ENCODE measurements at regions not wholly inside any gene's neighbourhood (a gene's known extent, or its start where the extent isn't known, plus 50 kb on each side); places are given as distances from the start of the nearest gene placed in this dataset.

GRCh38 chr6:163925839-163926238, 511.3 kb downstream of the QKI start:
- DNase-seq (ENCODE audit: extremely low read depth in 1 of 11, low read depth in 9 of 11, low spot score in 4 of 11), result no peak

- no peak for DNase-seq (ENCODE audit: extremely low read depth in 1 of 11, low read depth in 9 of 11, low spot score in 4 of 11)
Measured at GRCh38 chr6:163923658-163924411, 509.3 kb downstream of the QKI start.

- no peak for DNase-seq (ENCODE audit: extremely low read depth in 1 of 11, low read depth in 9 of 11, low spot score in 4 of 11)
Measured at GRCh38 chr6:163922562-163922961, 508.0 kb downstream of the QKI start.

- no peak for DNase-seq (ENCODE audit: extremely low read depth in 1 of 11, low read depth in 9 of 11, low spot score in 4 of 11)
Measured at GRCh38 chr6:163919652-163920051, 505.1 kb downstream of the QKI start.

- no peak for DNase-seq (ENCODE audit: extremely low read depth in 1 of 11, low read depth in 9 of 11, low spot score in 4 of 11)
Measured at GRCh38 chr6:163916315-163917081, 502.0 kb downstream of the QKI start.

DNA sequence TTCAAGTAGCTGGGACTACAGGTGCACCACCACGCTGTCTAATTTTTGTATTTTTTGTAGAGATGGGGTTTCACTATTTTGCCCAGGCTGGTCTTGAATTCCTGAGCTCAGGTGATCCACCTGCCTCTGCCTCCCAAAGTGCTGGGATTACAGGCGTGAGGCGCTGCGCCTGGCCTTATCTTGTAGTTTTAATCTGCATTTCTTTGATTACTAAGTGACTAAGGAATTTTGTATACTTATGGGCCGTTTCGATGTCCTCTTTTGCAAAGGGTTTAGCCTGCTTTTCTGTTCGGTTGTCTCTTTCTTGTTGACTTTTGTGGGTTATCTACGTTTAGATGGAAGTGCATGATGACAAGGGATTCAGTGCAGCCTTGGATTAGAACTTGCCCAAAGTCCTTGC, 500.6 kb downstream of the QKI start:
- DNase-seq (ENCODE audit: extremely low read depth in 1 of 11, low read depth in 9 of 11, low spot score in 4 of 11), result no peak

DNA sequence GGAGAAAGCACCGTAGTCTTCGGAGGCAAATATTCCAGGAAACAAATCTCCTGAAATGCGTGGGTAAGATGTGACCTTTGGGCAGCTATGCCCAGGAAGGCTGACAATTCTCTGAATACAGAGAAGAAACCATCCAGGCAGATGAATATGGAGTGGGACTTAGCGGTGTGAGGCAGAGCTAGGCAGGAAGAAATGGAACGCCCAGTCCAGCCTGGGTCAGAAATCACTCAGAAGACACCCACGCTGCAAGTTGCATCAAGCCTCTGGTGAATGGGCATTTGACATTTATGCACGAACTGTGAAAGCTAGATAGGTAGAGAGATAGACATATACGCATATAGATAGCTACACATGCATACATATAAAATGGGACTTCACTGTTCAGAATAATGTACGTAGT, 498.5 kb downstream of the QKI start:
- no peak for DNase-seq (ENCODE audit: extremely low read depth in 1 of 11, low read depth in 9 of 11, low spot score in 4 of 11)

- DNase-seq (ENCODE audit: extremely low read depth in 1 of 11, low read depth in 9 of 11, low spot score in 4 of 11), result no peak
Measured at GRCh38 chr6:163906006-163906710, 491.6 kb downstream of the QKI start.

DNA sequence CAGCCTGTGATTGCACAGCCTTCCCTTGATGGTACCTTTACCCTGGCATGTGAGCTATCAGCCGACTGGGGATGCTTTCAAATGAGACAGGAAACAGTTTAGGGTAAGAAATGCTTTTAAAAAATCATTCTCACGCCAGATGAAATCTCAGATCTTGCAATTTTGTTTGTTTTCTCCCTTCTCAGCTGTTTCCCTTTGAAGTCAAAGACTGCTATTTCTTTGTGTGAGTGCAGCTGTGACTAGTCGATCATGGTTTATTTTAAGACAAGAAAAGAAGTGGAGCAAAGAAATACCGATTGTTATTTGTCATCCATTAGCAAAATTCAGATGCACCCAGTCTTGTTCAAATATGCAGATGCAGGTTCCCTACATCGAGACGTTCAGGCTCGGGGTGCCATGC, 489.7 kb downstream of the QKI start:
- no peak for DNase-seq (ENCODE audit: extremely low read depth in 1 of 11, low read depth in 9 of 11, low spot score in 4 of 11)

DNA sequence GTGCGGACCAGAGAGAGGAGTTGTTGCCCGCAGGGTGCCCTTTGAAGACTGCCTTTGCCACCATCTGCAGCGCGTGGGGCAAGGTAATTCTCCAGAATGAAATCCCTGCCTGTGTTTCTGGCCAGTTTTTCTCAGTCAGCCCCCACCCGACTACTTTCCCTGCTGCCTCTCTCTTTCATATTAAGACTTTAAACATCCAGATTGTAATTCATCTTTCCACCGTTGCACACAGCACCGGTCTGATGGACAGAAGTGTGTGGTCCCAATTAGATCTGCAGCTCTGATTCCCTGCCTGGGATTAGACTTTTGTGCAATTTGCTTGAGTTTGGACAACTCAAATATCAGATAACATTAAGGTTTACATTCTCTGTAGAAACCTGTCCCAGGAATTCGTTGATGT, 489.0 kb downstream of the QKI start:
- DNase-seq (ENCODE audit: extremely low read depth in 1 of 11, low read depth in 9 of 11, low spot score in 4 of 11), result no peak

- no peak for DNase-seq (ENCODE audit: extremely low read depth in 1 of 11, low read depth in 9 of 11, low spot score in 4 of 11)
Measured at GRCh38 chr6:163902993-163903392, 488.5 kb downstream of the QKI start.

- DNase-seq (ENCODE audit: extremely low read depth in 1 of 11, low read depth in 9 of 11, low spot score in 4 of 11), result no peak
Measured at GRCh38 chr6:163901681-163902080, 487.2 kb downstream of the QKI start.

GRCh38 chr6:163900570-163900969, 486.1 kb downstream of the QKI start:
- DNase-seq (ENCODE audit: extremely low read depth in 1 of 11, low read depth in 9 of 11, low spot score in 4 of 11), result no peak

DNA sequence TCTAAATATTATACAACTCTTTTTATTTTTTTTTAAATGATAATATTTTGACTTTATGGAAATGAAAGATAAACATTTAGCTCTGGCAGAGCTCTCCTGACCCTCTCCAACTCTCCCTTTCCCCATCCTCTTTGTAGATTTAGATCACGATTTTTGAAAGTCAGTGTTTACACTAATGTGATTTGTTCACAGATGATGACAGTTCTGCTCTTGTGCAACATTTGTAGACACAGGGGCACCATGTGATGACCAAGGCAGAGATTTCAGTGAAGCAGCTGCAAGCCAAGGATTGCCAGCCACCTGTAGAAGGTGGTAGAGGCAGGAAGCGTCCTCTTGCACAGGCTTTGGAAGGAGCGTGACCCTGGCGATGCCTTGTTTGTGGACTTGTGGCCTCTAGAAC, 483.2 kb downstream of the QKI start:
- no peak for DNase-seq (ENCODE audit: extremely low read depth in 1 of 11, low read depth in 9 of 11, low spot score in 4 of 11)

DNA sequence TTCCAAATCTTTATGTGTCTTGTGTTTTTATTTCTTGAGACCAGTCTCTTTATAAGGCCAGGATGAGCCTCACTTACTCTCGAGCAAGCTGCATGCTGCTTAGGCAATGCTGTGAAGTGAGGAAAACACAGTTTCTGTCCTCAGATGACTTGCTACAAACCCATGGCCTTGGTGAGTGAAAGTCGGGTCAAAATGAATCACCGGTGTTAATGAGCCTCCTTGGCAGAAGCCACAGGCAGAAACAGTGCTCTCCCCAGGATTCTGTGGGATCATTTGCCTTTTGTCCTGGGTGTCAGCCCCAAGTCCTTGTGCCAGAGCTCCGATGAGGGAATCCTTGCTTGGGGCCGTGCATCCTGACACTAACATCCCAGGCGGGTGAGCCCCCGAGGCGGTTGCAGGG, 482.5 kb downstream of the QKI start:
- no peak for DNase-seq (ENCODE audit: extremely low read depth in 1 of 11, low read depth in 9 of 11, low spot score in 4 of 11)

- no peak for DNase-seq (ENCODE audit: extremely low read depth in 1 of 11, low read depth in 9 of 11, low spot score in 4 of 11)
Measured at GRCh38 chr6:163895162-163895561, 480.6 kb downstream of the QKI start.

DNA sequence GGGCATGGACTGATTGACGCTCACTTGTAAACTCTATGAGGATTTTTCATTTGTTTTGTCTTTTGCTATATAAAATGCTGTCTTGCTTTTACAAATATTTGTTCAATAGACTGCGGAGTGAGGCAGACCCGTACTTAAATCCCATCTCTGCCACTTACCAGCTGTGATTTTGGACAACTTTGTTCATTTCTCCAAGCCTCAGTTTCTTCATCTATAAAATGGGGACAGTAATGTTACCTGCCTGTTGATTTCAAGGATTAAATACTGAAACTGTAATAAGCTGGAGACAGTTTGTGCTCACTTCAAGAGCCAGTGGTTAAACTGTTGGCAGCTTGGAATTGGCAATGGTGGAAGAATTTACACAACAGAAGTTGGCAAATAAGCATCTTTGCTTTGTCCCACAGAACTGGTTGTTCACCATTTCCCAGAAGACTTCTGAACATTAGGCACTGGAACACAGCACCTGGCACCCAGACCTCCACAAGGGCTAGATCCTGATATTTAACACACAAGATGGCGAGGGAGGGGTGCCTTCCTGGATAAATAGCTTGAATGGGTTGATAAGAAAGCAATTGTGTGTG, 479.2 kb downstream of the QKI start:
- DNase-seq (ENCODE audit: extremely low read depth in 1 of 11, low read depth in 9 of 11, low spot score in 4 of 11), result no peak

- DNase-seq (ENCODE audit: extremely low read depth in 1 of 11, low read depth in 9 of 11, low spot score in 4 of 11), result no peak
Measured at GRCh38 chr6:163892824-163893561, 478.5 kb downstream of the QKI start.

- DNase-seq (ENCODE audit: extremely low read depth in 1 of 11, low read depth in 9 of 11, low spot score in 4 of 11), result no peak
Measured at GRCh38 chr6:163889904-163890514, 475.5 kb downstream of the QKI start.

All from renal cortex interstitium (tissue), 11 donors.